Loucy (cell line): ENCODE measurements at regions not wholly inside any gene's neighbourhood (a gene's known extent, or its start where the extent isn't known, plus 50 kb on each side); places are given as distances from the start of the nearest gene placed in this dataset.

Source experiments
- H2AFZ ChIP-seq: fragments of 200-600 bp; sonication (generic); 2 replicates; pipeline ENCODE4 v1.6.0; 2016; ENCODE audit warnings: antibody characterized with exemption, mild to moderate bottlenecking, low read length, moderate library complexity
- H3F3A ChIP-seq: fragments of 200-600 bp; 2 replicates; pipeline ENCODE4 v1.6.0; 2016; ENCODE audit warnings: antibody characterized with exemption, low read depth, mild to moderate bottlenecking
- H3K27me3 ChIP-seq: fragments of 200-600 bp; sonication (generic); 2 replicates; pipeline ENCODE4 v1.6.1; 2014; ENCODE audit warnings: low read length, mild to moderate bottlenecking; ENCODE audit not compliant: insufficient read depth, poor library complexity, severe bottlenecking
- H3K36me3 ChIP-seq: fragments of 200-600 bp; sonication (generic); 2 replicates; pipeline ENCODE4 v1.6.1; 2016; ENCODE audit warnings: low read length; ENCODE audit not compliant: insufficient read depth
- H3K4me1 ChIP-seq: fragments of 200-600 bp; sonication (generic); 2 replicates; pipeline ENCODE4 v1.5.1; 2014; ENCODE audit warnings: low read length, mild to moderate bottlenecking; ENCODE audit not compliant: insufficient read depth, poor library complexity, severe bottlenecking
- H3K4me2 ChIP-seq: fragments of 200-600 bp; sonication (generic); 2 replicates; pipeline ENCODE4 v1.6.0; 2014; ENCODE audit warnings: antibody characterized with exemption, low read length, low read depth, mild to moderate bottlenecking; ENCODE audit not compliant: poor library complexity, severe bottlenecking
- H3K4me3 ChIP-seq: fragments of 200-600 bp; sonication (generic); 2 replicates; pipeline ENCODE4 v1.5.1; 2014; ENCODE audit warnings: low read length, mild to moderate bottlenecking, mixed read lengths; ENCODE audit not compliant: poor library complexity, severe bottlenecking
- H3K79me2 ChIP-seq: fragments of 200-600 bp; sonication (generic); 2 replicates; pipeline ENCODE4 v1.6.1; 2014; ENCODE audit warnings: low read length; ENCODE audit not compliant: insufficient read depth
- H3K9ac ChIP-seq: fragments of 200-600 bp; sonication (generic); 2 replicates; pipeline ENCODE4 v1.6.0; 2014; ENCODE audit warnings: mild to moderate bottlenecking, low read depth, low read length, moderate library complexity; ENCODE audit not compliant: poor library complexity, severe bottlenecking
- H3K9me2 ChIP-seq: fragments of 200-600 bp; sonication (generic); replicated peaks from 2 replicates; pipeline ENCODE4 v1.6.1; 2016; ENCODE audit warnings: low read depth, low read length, mixed read lengths
- H3K9me3 ChIP-seq: fragments of 200-600 bp; sonication (generic); 2 replicates; pipeline ENCODE4 v1.6.1; 2014; ENCODE audit warnings: mild to moderate bottlenecking, antibody characterized with exemption, low read length, low read depth; ENCODE audit not compliant: insufficient read depth
- H4K20me1 ChIP-seq: fragments of 200-600 bp; sonication (generic); 2 replicates; pipeline ENCODE4 v1.6.0; 2014; ENCODE audit warnings: antibody characterized with exemption, low read length, mild to moderate bottlenecking; ENCODE audit not compliant: insufficient read depth, poor library complexity, severe bottlenecking
- CTCF ChIP-seq: fragments of 200-600 bp; sonication (generic); conservative IDR thresholded peaks from 2 replicates; pipeline ENCODE4 v1.5.1; 2014; ENCODE audit warnings: mild to moderate bottlenecking, antibody characterized with exemption, low read length
- EZH2phosphoT487 ChIP-seq: fragments of 200-600 bp; IDR thresholded peaks from 2 replicates; pipeline ENCODE4 v1.6.1; 2018; ENCODE audit warnings: antibody characterized with exemption, mild to moderate bottlenecking, moderate library complexity, borderline replicate concordance

- Histone ChIP-seq H3K4me3 (peak overlapping the region; percentile 11), H3F3A (peaks cover 10% of the 10 kb centered on the region; the same call in 1 of the 2 replicates), H3K4me2 (peak overlapping the region; percentile 80), H2AFZ (no peak overlapping the region), H3K9me2 (no peaks in the 10 kb centered on the region), H3K9me3 (no peaks in the 10 kb centered on the region), H4K20me1 (no peaks in the 10 kb centered on the region), H3K9ac (peak overlapping the region; percentile 19), H3K27me3 (no peaks in the 10 kb centered on the region), H3K4me1 (peaks cover 48% of the 10 kb centered on the region), H3K79me2 (peaks cover 18% of the 10 kb centered on the region), H3K36me3 (peaks cover 8% of the 10 kb centered on the region; the same call in 1 of the 2 replicates)
- TF ChIP-seq CTCF (peak; percentile 91), EZH2phosphoT487 (no peak)
Measured at GRCh38 chr6:144585217-144585814, 300.2 kb downstream of the UTRN start.

DNA sequence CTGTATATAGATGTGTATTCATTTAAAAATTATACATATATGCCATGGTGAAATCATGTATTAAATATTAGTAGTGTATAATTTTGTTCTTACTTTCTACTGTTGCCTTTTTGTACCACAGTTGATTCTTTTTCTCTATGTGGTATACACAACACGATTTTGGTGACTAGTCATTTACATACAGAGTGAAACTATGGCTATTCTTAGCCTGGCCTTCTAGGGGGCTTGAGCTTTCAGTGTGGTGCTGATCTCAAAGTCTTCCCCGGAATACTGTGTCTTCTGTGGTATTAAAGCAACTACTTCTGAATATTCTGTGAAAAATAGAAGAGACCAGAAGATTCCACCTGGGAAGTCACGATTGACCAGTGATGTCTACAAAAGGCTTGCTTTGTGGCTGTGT lies 301.9 kb downstream of the UTRN start:
- H3K36me3 ChIP-seq, result peaks cover 12% of the 10 kb centered on the region; the same call in 1 of the 2 replicates
- H2AFZ ChIP-seq, result no peak overlapping the region
- H3K4me2 ChIP-seq, result peak overlapping the region; percentile 38
- H3K27me3 ChIP-seq, result no peaks in the 10 kb centered on the region
- peak overlapping the region; percentile 19 for H3K9ac ChIP-seq
- TF ChIP-seq EZH2phosphoT487 (no peak), CTCF (no peak)
- H3K9me3 ChIP-seq, result no peaks in the 10 kb centered on the region
- no peaks in the 10 kb centered on the region for H4K20me1 ChIP-seq
- peaks cover 46% of the 10 kb centered on the region for H3K4me1 ChIP-seq
- peaks cover 18% of the 10 kb centered on the region for H3K79me2 ChIP-seq
- peaks cover 10% of the 10 kb centered on the region; the same call in 1 of the 2 replicates for H3F3A ChIP-seq
- no peak overlapping the region for H3K4me3 ChIP-seq
- H3K9me2 ChIP-seq, result no peaks in the 10 kb centered on the region

- H3K4me2 ChIP-seq, result no peak overlapping the region
Measured at GRCh38 chr6:144588697-144589325, 303.7 kb downstream of the UTRN start.

More at GRCh38 chr6:144588697-144589325, 303.7 kb downstream of the UTRN start:
- Histone ChIP-seq H3K27me3 (no peaks in the 10 kb centered on the region), H4K20me1 (no peaks in the 10 kb centered on the region), H3K4me1 (peaks cover 29% of the 10 kb centered on the region), H3K4me3 (no peak overlapping the region), H3K9me3 (no peaks in the 10 kb centered on the region), H3K9me2 (no peaks in the 10 kb centered on the region), H3K9ac (no peak overlapping the region), H2AFZ (no peak overlapping the region), H3K36me3 (peaks cover 21% of the 10 kb centered on the region; the same call in 1 of the 2 replicates), H3K79me2 (peaks cover 18% of the 10 kb centered on the region), H3F3A (peaks cover under 1% of the 10 kb centered on the region; the same call in 1 of the 2 replicates)
- TF ChIP-seq EZH2phosphoT487, result no peak
- no peak for TF ChIP-seq CTCF
